NCI-H187 (cell line): ENCODE measurements at regions not wholly inside any gene's neighbourhood (a gene's known extent, or its start where the extent isn't known, plus 50 kb on each side); places are given as distances from the start of the nearest gene placed in this dataset.

Source experiments
- DNase-seq, 2 experiments: peaks; one replicate each; lab custom pipeline; 2025; lab: John Stamatoyannopoulos, UW

DNA sequence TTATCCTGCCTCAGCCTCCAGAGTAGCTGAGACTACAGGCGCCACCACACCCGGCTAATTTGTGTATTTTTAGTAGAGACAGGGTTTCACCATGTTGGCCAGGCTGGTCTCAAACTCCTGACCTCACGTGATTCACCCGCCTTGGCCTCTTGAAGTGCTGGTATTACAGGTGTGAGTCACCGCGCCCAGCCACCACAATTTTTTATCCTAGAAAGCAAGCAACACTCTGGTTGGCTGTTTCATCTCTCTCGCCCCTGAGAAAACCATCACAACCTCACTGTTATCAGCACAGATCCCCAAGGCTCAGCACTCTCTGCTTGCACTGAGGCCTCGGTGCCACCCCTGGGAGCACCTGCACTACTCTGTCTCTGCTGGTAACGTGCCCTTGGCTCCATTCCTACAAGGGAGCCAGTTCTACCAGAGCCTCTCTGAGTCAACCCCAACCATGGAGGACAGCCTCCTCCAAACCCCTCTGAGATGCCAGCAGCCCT is 134.8 kb upstream of the AGAP1 start:
- no peak for DNase-seq

DNA sequence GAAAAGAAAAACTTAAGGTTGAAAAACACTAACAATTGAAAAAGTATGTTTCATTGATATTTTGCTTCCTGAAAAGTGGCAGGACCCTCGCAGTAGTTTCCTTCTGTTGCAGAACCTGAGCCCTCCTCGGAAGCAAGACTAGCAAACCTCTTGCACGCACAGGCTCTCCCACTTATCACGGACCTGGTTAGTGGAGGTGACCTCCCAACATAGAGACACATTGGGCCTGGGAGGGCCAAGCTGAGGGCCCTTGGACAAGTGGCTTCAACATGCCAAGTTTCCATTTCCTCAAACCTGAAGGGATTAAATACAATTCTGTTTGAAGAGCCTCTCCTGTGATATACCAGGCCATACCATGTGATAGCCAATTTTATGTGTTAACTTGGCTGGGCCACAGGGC is 133.4 kb upstream of the AGAP1 start:
- DNase-seq, result no peak

DNA sequence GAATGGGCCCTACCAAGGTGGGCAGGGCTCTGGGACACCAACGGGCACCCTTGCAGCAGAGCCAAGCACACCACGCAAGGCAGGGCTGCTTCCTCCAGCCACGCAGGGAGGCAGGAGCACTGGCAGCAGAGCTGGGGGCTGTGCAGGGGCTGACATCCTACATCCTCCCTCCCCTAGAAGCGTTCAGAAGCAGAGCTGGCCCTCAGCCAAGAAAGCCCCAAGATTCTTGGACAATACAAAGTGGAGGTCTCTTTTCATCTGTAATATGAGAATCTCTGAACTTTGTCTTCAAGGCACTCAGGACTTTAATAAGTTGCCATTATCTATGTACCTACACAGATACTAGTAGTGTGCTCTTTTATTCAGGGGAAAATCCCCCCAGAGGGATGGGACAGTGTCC is 128.1 kb upstream of the AGAP1 start:
- DNase-seq, result no peak

DNA sequence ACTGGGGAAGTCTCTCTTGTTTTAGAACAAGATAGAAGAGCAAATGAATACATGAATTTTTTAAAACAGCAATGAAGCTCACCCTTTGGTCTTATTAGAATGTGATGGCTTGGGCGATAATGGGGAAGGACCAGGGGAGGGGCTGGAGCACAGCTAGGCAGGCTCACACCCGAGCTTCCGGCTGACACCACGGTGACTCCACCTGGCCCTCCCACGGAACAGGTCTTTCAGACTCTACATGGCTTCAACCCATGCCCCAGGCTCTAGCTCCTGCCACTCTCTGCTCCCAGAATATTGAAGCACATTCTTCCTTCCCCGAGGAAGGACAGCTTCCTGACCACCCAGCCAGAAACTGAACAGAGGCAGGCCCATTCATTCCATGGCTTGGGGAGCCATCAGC is 127.5 kb upstream of the AGAP1 start:
- no peak for DNase-seq

DNA sequence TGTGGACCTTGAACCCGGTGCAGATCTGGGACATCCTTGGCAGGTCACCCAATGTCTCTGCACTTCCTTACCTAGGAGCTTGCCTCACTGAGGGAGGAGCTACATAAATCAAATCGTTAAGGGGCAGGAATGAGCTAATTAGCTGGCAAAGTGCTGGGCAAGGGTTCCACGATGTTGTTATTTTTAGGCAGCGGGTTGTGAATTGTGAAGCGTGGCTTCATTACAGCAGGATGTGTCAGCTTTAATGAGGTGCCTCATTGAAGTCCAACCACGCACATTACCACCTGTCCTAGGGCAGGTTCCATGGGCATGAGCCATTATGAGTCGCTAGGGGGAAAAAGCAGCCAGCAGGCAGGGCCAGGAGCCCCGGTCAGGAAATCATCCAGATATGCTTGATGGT is 127.0 kb upstream of the AGAP1 start:
- no peak for DNase-seq

DNA sequence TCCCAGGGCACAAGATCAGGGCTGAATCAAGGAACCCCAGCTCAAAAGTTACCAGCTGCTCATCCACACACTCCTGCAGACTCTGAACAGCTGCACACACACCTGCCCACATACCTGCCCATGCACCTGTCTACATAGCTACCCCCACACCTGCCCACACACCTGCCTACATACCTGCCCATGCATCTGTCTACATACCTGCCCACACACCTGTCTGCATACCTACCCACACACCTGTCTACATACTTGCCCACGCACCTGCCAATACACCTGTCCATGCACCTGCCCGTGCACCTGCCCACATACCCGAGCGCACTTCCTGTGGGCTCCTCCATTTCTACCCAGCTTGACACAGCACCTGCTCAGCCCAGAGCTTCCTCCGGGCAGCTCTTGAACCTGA is 122.8 kb upstream of the AGAP1 start:
- DNase-seq, result no peak

DNA sequence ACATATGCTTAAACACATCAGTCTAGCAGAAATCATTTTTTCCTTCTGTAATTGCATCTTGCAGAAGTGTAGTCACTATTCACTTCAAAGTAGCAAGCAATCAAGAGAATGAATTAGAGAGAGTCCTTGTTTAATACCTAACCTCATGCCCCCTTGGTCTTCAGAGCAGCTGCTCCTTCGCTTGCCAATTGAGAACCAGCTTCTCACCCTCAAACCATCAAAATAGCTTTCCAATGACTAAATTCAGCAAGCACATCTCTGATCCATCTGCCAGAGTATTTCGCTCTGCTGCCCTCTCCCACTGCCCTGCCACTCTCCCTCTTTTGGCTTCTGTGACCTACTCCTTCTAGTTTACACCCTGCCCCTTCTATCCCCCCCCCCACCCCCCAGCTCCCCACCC is 120.7 kb upstream of the AGAP1 start:
- DNase-seq, result no peak

DNA sequence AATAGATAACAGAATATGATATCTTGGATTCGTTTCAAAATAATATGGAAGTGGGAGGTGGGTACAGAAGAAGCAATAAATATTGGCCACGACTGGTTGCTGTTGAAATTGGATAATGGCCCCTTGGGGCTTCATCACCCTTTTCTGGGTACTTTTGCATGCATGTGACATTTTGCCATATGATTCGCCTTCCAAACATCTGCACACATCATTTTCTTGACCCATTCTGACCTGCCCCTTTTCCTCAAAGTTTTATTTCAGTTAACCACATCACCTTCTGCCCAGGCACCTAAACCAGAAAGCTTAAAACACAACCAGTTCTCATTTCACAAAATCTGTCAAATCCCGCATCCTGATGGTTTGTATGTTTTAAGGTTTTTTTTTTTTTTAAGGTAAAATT is 116.7 kb upstream of the AGAP1 start:
- no peak for DNase-seq

DNA sequence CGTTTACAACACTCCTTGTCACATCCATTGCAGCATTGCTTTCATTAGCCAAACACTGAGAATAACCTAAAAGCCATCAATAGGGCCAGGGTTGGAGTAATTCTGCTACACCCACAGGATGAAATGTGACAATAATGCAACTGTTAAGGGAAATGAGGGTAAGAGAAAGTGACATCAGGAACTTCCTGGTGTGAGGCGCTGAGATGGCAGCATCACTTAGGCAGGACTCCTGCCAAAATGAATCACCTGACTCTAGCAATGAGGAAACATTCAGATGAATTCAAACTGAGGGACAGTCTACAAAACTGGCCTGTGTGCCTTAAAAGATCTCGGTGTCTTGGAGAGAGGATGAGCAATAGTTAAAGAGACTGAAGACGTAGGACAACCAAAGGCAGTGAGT is 115.6 kb upstream of the AGAP1 start:
- DNase-seq, result no peak

DNA sequence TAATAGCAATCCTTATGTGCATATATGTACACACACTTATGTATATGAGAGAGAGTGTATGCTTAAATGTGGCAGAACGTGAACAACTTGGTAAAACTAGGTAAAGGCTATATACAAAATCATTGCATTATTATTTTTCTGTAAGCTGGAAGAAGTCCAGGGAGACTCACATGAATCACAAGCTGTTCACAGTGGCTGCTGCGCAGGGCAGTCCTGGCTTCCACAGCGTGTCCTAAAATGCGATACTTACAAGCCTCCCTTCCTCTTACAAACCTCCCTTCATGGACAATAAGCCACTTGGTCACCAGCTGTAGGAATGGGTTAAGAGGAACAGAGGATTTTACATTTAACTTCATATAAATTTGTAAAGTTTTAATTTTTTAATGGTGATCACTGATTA is 114.9 kb upstream of the AGAP1 start:
- DNase-seq, result no peak

DNA sequence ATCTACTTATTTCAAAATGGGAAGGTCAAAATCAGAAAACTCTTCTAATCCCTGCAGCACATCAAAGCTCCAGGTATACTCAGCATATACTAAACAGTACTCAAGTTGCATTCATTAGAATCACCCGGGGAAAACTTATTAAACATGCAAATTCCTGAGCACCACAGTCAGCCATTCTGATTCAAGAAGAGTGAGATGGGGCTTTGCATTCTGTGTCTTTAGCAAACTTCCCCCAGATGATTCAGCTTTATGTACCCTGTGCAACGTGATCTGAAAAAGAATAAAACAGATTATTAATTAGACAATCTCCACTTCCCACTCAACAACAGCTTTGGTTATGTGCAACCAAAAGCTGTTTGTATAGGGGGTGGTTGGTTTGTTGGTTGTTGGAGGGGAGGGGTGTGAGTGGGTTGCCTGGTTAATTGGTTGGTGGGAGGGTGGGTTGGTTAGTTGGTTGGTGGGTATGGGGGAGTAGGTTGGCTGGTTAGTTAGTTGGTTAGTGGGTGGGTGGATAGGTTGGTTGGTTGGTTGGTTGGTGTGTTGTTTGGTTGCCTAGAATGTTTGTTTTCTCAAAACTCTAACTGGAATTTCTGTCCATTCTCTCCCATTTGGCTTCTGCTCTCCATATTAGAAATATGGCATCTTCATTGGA is 112.5 kb upstream of the AGAP1 start:
- DNase-seq, result no peak

DNA sequence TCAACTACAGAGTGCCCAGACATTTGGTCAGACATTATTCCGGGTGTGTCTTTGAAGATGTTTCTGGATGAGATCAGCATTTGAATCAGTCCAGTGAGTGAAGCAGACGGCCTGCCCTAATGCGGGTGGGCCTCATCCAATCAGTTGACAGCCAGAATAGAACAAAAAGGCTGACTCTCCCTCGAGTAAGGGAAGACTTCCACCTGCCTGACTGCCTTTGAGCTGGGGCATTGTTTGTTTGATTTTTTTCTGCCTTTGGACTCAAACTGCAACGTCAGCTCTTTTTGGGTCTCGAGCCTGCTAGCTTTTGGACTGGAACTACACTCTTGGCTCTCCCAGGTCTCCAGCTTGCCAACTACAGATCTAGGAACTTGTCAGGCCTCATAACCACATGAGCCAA is 111.7 kb upstream of the AGAP1 start:
- DNase-seq, result no peak

DNA sequence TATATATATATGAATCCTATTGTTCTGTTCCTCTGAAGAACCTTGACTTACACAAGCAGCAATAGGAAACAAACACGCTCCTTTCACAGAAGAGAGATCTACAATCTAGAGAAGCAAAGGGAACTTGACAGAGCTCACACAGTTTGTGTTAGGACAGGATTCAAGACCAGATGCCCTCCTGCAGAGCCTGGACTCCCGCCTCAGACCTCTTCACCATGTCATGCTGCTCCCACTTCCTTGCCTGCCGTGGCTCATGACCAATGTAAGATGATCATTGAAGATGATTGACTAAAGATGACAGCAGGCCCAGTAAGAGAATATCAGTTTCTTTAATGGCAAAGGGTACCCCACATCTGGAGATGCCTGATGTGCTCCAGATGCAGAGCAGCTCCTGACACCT is 111.2 kb upstream of the AGAP1 start:
- DNase-seq, result no peak

DNA sequence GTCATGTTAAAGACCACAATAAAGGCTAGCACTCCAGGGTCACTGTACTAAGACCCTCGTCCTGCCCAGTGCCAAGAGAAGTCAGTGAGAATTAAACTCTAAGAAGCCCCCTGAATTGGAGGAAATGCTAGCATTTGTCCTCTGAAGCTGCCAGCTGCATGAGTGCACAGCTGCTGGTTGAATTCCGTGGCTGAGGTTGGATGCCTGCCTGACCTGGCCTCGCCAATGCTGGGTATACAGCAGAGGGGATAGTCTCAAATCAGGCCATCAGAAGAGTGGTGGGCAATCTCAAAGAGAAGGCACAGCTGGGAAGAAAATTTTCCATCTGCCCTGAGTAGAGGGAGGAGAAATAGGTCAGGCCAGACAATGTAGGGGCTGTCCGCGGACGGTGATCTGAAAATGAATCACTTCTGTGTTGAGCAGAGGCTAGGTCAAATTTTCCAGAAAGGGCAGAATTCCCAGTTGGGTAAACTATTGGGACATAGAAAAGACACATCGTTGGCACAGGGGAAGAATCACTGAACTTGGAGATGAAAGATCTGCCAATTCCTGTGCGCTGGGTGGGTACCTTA is 110.5 kb upstream of the AGAP1 start:
- DNase-seq, result no peak

DNA sequence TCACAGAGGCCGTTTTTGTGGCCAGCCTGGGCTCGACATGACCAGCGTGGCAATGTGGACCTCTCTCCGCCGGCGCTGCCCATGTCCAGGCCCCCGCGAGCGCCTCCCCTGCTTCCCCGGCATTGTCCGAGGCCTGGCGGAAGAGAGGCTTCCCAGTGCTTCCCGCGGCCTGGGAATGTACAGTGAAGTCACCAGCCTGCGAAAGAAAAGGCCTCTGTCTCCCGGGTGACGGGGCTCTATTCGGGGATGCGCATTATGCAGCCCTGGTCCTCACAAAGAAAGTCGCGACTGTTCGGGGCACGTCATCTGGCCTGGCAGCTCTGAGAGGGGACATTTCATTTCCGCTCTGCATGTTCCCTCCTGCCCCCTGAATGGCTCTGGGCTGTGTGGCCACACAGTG is 109.2 kb upstream of the AGAP1 start:
- DNase-seq, result no peak

DNA sequence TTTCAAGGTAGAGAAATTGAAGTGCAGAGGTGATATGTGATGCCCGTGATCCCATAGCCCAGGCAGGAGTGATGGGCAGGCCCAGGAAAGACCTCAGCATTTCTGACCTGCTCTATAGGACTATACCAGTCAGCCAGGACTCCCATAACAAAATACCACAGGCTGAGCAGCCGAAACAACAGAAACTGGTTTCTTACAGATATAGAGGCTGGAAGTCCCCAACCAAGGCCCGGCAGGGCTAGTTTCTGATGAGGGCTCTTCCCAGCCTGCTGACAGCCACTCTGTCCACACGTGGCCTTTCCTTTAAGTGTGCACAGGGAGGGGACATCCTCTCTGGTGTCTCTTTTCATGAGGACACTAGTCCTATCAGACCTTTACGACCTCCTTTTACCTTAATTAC is 104.2 kb upstream of the AGAP1 start:
- no peak for DNase-seq

DNA sequence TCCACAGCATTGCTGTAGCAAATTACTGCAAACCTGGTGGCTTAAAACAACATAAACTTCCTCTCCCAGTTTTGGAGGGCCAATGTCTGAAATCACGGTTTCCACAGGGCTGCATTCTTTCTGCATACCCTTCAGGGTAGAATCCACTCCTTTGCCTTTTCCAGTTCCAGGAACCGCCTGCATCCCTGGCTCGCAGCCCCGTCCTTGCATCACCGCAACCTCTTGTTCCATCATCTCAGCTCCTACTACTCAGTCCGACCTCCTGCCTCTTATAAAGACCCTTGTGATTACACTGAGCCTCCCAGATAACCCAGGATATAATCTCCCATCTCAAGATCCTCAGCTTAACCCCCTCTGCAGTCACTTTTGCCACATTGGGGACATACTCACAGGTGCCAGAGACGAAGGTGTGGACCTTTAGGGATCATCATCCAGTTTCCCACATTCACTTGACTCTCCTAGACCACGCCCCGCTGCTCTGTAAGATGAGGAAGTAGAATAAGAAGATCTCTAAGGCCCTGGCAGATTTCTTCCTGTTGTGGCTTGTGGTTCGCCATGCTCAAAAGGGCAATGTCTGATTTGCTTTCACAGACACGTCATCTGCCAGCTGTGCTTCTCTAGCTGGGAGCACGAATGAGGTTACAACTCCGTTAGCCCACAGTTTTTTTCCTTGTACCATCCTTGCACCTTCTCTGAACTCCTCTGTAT is 103.6 kb upstream of the AGAP1 start:
- DNase-seq, result no peak

DNA sequence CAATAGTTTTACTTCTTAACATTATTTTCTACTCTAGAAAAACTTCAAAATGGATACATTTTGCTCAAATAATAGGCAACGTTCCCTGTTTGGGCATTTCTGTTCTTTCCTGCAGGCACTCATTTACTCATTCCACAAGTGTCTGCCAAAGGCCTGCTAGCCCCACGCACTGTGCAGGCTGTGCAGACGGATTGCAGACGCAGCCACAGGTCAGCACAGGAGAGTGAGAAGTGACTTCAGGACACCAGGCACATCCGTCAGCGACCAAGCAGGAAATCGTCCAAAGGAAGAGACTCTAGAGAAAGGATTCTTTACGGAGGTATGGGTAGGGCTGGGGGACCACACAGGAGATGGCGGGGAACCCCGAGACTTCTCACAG is 103.0 kb upstream of the AGAP1 start:
- no peak for DNase-seq

DNA sequence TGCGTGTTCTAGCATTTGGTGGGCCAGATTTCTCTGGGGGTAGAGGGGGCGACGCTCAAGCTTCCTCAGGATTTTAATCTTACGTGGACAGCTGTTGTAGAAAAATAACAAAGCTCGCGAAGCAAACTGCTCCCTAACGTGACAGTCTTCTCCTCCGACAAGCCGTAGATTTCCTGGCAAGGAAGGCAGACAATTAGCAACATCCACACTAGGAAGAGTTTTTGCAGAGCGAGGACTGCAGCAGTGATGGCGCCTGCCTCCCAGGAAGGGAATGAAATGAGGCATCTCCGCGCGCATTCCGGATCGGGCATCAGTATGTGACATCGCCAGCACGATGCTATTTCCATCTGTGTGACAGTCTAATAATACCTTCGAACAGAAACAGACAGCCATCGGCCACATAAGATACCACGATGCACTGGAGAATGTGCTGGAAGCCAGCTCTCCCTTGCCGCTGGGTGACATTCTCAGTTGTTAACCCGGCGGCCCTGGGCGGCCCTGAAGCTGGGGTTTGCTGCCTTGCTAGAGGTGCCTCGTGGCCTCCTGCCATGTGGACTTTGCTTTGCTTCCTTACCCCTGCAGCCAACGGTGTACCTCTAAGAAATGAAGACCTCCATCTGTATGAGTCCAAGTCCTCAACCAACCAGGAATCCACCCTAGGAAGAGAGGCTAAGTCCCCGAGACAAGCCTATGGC is 101.8 kb upstream of the AGAP1 start:
- no peak for DNase-seq

DNA sequence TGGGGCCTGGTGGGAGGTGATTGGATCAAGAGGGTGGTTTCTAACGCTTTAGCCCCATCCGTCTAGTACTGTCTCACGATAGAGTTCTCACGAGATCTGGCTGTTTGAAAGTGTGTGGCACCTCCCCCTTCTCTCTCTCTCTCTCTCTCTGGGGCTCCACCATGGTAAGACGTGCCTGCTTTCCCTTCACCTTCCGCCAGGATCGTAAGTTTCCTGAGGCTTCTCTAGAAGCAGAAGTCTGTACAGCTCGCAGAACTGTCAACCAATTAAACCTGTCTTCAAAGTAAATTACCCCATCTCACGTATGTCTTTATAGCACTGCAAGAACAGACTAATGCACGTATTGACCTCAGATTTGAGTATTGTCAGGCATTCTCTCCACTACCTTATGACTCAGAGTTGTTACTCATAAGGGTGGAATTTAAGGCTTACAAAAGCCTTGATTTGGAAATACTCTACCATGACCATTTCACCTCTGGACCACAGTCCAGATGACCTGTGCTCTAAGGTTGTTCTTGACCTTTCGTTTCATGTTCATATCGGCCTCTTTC is 99.5 kb upstream of the AGAP1 start:
- DNase-seq, result no peak

DNA sequence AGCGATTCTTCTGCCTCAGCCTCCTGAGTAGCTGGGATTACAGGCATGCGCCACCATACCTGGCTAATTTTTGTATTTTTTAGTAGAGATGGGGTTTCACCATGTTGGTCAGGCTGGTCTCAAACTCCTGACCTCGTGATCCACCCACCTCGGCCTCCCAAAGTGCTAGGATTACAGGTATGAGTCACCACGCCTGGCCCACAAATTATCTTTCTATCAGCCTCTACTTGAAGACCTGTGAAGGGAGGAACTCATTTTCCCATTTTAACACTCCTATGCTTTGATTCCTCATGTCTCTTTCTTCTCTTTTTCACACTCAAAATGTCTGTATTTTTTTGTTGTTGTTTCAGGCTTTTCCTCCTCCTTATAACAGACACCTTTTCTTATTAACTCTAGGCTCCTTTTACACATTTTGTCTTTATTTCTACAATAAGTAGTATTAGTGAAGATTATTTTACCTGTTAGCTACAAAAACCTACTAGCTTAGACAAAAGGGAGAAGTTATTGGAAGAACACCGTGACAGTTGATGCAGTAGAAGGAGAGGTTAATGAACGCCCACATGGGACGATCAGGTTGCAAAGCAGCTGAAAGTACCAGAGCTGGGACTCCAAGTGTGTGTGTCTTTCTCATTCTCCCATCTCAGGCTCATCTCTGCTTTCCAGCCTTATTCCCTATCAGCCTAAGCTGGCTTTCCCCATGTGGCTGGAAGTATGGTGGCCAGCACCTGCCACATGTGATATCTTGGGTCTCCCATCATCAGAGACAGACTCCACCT is 97.6 kb upstream of the AGAP1 start:
- no peak for DNase-seq

DNA sequence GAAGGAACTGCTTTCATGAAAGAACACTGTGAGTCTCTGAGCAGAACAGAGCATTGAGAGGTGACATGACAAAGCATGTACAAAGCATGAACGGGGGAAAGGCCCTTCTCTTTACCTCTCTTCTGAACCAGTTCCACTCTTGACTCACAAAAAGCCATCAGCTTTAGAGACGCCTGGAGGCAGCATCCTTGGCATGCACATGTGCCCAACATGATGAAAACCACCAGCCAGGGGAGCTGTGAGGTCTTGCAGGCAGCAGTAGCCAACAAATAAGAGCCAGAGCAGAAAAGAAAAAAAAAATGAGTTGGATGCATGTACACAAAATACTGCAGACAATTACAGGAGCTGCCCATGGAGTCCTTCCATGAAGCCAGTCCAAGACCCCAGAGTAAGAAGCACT is 95.5 kb upstream of the AGAP1 start:
- DNase-seq, result no peak
